Gastroesophageal sphincter (tissue), 3 donors: ENCODE measurements at regions not wholly inside any gene's neighbourhood (a gene's known extent, or its start where the extent isn't known, plus 50 kb on each side); places are given as distances from the start of the nearest gene placed in this dataset.

Experiments used
- EP300 ChIP-seq: sonication (generic); formaldehyde crosslinking; IDR thresholded peaks from one replicate; pipeline ENCODE4 v1.6.1; 2017; ENCODE audit warnings: antibody characterized with exemption, mild to moderate bottlenecking
- POLR2A ChIP-seq, 2 donors: fragments of 450-650 bp; IDR thresholded peaks; one replicate each; pipeline ENCODE4 v1.6.1; 2017; ENCODE audit warnings: antibody characterized with exemption in 2 of 2, mild to moderate bottlenecking in 2 of 2, moderate library complexity in 1 of 2
- POLR2AphosphoS5 ChIP-seq: sonication (generic); formaldehyde crosslinking; IDR thresholded peaks from one replicate; pipeline ENCODE4 v1.6.1; 2017; ENCODE audit warnings: antibody characterized with exemption
- TF ChIP-seq, protein P1 (sequence below), 4 experiments: fragments of 200-600 bp in 2 of 4; fragments of 450-650 bp in 2 of 4; sonication (generic) in 1 of 4; IDR thresholded peaks; one replicate each; pipeline ENCODE4 v1.5.1; 2017 to 2019; ENCODE audit warnings: antibody characterized with exemption in 4 of 4, mild to moderate bottlenecking in 2 of 4, moderate library complexity in 2 of 4

DNA sequence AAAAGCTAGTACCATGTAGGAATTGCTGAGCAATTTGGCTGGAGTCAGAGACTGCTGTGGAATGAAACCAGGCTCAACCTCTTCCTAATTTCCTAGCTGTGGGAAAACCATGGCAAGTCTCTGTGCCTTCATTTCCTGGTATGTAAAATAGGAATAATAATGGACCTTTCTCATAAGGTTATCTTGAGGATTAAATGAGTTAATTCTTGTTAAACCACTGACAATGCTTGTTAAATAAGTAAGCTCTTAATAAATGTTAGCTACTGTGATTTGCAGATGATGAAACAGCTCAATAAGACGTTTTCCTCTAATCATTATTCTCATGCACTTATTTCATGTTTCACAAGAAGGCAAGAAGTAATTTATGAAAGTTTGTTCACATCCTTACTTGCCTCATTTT, 346.7 kb downstream of the RND3 start:
- TF ChIP-seq, protein P1, sequence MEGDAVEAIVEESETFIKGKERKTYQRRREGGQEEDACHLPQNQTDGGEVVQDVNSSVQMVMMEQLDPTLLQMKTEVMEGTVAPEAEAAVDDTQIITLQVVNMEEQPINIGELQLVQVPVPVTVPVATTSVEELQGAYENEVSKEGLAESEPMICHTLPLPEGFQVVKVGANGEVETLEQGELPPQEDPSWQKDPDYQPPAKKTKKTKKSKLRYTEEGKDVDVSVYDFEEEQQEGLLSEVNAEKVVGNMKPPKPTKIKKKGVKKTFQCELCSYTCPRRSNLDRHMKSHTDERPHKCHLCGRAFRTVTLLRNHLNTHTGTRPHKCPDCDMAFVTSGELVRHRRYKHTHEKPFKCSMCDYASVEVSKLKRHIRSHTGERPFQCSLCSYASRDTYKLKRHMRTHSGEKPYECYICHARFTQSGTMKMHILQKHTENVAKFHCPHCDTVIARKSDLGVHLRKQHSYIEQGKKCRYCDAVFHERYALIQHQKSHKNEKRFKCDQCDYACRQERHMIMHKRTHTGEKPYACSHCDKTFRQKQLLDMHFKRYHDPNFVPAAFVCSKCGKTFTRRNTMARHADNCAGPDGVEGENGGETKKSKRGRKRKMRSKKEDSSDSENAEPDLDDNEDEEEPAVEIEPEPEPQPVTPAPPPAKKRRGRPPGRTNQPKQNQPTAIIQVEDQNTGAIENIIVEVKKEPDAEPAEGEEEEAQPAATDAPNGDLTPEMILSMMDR (IDR thresholded peaks at IDR 0.05), result no peak
- no peak for TF ChIP-seq POLR2A (IDR thresholded peaks at IDR 0.05)
- TF ChIP-seq EP300, result no peak
- no peak for TF ChIP-seq POLR2AphosphoS5
